HG03108 (cell line): ENCODE measurements at regions not wholly inside any gene's neighbourhood (a gene's known extent, or its start where the extent isn't known, plus 50 kb on each side); places are given as distances from the start of the nearest gene placed in this dataset.
"Not testable (repeated sequence)": the region's sequence is repeated elsewhere in the genome, so short reads cannot be mapped to it uniquely, and the experiment has no call there.

ENCODE experiments used
- ATAC-seq: cut with Tn5 transposase; IDR thresholded peaks from one replicate; pipeline ENCODE4 v1.9.1; 2021; ENCODE audit warnings: moderate library complexity; ENCODE audit not compliant: unreplicated experiment

GRCh38 chr10:22875581-22875980 is 52.3 kb upstream of the ARMC3 start:
- no peak for ATAC-seq

- no peak for ATAC-seq
Measured at GRCh38 chr10:22874189-22874854, 53.5 kb upstream of the ARMC3 start.

- no peak for ATAC-seq
Measured at GRCh38 chr10:22856444-22857074, 71.3 kb upstream of the ARMC3 start.

- ATAC-seq = no peak
Measured at GRCh38 chr10:22854935-22855421, 72.9 kb upstream of the ARMC3 start.

GRCh38 chr10:22853906-22854447 is 73.9 kb upstream of the ARMC3 start:
- ATAC-seq = no peak

- no peak for ATAC-seq
Measured at GRCh38 chr10:22852712-22853353, 75.0 kb upstream of the ARMC3 start.

- no peak for ATAC-seq
Measured at GRCh38 chr10:22851865-22852239, 76.0 kb upstream of the ARMC3 start.

- no peak for ATAC-seq
Measured at GRCh38 chr10:22850541-22850940, 77.3 kb upstream of the ARMC3 start.

GRCh38 chr10:22849077-22849805 is 78.6 kb upstream of the ARMC3 start:
- ATAC-seq = no peak

- no peak for ATAC-seq
Measured at GRCh38 chr10:22848509-22848908, 79.3 kb upstream of the ARMC3 start.

GRCh38 chr10:22846294-22846693 is 81.6 kb upstream of the ARMC3 start:
- ATAC-seq = no peak

GRCh38 chr10:22839639-22840038 is 88.2 kb upstream of the ARMC3 start:
- no peak for ATAC-seq

GRCh38 chr10:22837771-22838170 is 90.1 kb upstream of the ARMC3 start:
- no peak for ATAC-seq

GRCh38 chr10:22837351-22837750 is 90.5 kb upstream of the ARMC3 start:
- ATAC-seq = no peak

- no peak for ATAC-seq
Measured at GRCh38 chr10:22834471-22834870, 93.4 kb upstream of the ARMC3 start.

GRCh38 chr10:22833781-22834180 is 94.1 kb upstream of the ARMC3 start:
- no peak for ATAC-seq

GRCh38 chr10:22833353-22833752 is 94.5 kb upstream of the ARMC3 start:
- ATAC-seq = no peak

GRCh38 chr10:22832851-22833250 is 95.0 kb upstream of the ARMC3 start:
- no peak for ATAC-seq

GRCh38 chr10:22832066-22832602 is 95.7 kb upstream of the ARMC3 start:
- ATAC-seq = no peak

- ATAC-seq = no peak
Measured at GRCh38 chr10:22831586-22831985, 96.3 kb upstream of the ARMC3 start.

GRCh38 chr10:22828712-22829111 is 99.1 kb upstream of the ARMC3 start:
- not testable (repeated sequence) for ATAC-seq
